HEK293 (cell line): ENCODE measurements at regions not wholly inside any gene's neighbourhood (a gene's known extent, or its start where the extent isn't known, plus 50 kb on each side); places are given as distances from the start of the nearest gene placed in this dataset.

Experiments
- CTCF ChIA-PET: fragments of 350-600 bp; formaldehyde crosslinking; extraction: SDS; loops from one replicate; lab custom pipeline; 2021; ENCODE audit warnings: antibody characterized with exemption; lab: Yijun Ruan, JAX
- POLR2A ChIA-PET: fragments of 300-600 bp; formaldehyde crosslinking; extraction: SDS; loops from one replicate; lab custom pipeline; 2020; ENCODE audit warnings: antibody characterized with exemption, inconsistent platforms; lab: Yijun Ruan, JAX
- H3K27ac ChIP-seq: fragments of 200-500 bp; sonication (Bioruptor generic); 2 replicates; pipeline ENCODE4 v1.5.1; 2014; ENCODE audit warnings: low read depth, low read length, control low read depth, inconsistent platforms; ENCODE audit errors: extremely low read depth
- H3K36me3 ChIP-seq, 2 experiments: fragments of 200-500 bp in 1 of 2; sonication (Bioruptor generic) in 1 of 2; 1 replicate in 1 of 2; 2 replicates in 1 of 2; pipeline ENCODE4 v1.5.1; 2014 to 2017; ENCODE audit warnings: inconsistent platforms in 2 of 2, low read length in 2 of 2; ENCODE audit not compliant: control insufficient read depth in 2 of 2, insufficient read depth in 1 of 2
- H3K4me1 ChIP-seq: fragments of 200-500 bp; sonication (Bioruptor generic); 2 replicates; pipeline ENCODE4 v1.5.1; 2014; ENCODE audit warnings: mild to moderate bottlenecking, low read length, inconsistent platforms; ENCODE audit not compliant: control insufficient read depth, insufficient read depth
- H3K4me3 ChIP-seq: 2 replicates; pipeline ENCODE4 v1.5.1; 2011; ENCODE audit warnings: low read depth, mild to moderate bottlenecking, control low read depth, low read length, moderate library complexity
- H3K9me3 ChIP-seq: fragments of 200-500 bp; sonication (Bioruptor generic); 2 replicates; pipeline ENCODE4 v1.5.1; 2014; ENCODE audit warnings: low read depth, low read length, inconsistent platforms; ENCODE audit not compliant: control insufficient read depth, insufficient read depth
- MEIS1 ChIP-seq: sonication (generic); formaldehyde crosslinking; IDR thresholded peaks from 2 replicates; pipeline ENCODE4 v1.8.1; 2022; ENCODE audit warnings: missing genetic modification reagents, mild to moderate bottlenecking, borderline replicate concordance
- RBAK ChIP-seq: fragments of 450-650 bp; formaldehyde crosslinking; IDR thresholded peaks from 2 replicates; pipeline ENCODE4 v1.5.1; 2016; ENCODE audit warnings: missing biosample characterization, missing genetic modification characterization
- SCRT1 ChIP-seq: fragments of 450-650 bp; formaldehyde crosslinking; IDR thresholded peaks from 2 replicates; pipeline ENCODE4 v1.5.1; 2016; ENCODE audit warnings: missing biosample characterization, missing genetic modification characterization, borderline replicate concordance
- SCRT2 ChIP-seq: fragments of 450-650 bp; formaldehyde crosslinking; IDR thresholded peaks from 2 replicates; pipeline ENCODE4 v1.5.1; 2016; ENCODE audit warnings: missing biosample characterization, missing genetic modification characterization
- TCF7L2 ChIP-seq: IDR thresholded peaks from 2 replicates; pipeline ENCODE4 v1.6.1; 2011; ENCODE audit warnings: low read depth, mild to moderate bottlenecking, inconsistent platforms, low read length, moderate library complexity, borderline replicate concordance
- ZBTB17 ChIP-seq: fragments of 450-650 bp; formaldehyde crosslinking; IDR thresholded peaks from 2 replicates; pipeline ENCODE4 v1.5.1; 2016; ENCODE audit warnings: missing biosample characterization, missing genetic modification characterization
- ZFHX2 ChIP-seq: fragments of 450-650 bp; formaldehyde crosslinking; conservative IDR thresholded peaks from 2 replicates; pipeline ENCODE4 v1.5.1; 2016; ENCODE audit warnings: missing biosample characterization, missing genetic modification characterization
- ZIC2 ChIP-seq: fragments of 450-650 bp; formaldehyde crosslinking; IDR thresholded peaks from 2 replicates; pipeline ENCODE4 v1.5.1; 2016; ENCODE audit warnings: missing biosample characterization, missing genetic modification characterization
- ZNF174 ChIP-seq: fragments of 450-650 bp; formaldehyde crosslinking; IDR thresholded peaks from 2 replicates; pipeline ENCODE4 v1.5.0; 2017; ENCODE audit warnings: missing biosample characterization, mild to moderate bottlenecking, missing genetic modification characterization
- ZNF19 ChIP-seq: fragments of 450-650 bp; formaldehyde crosslinking; IDR thresholded peaks from 2 replicates; pipeline ENCODE4; 2016; ENCODE audit warnings: missing biosample characterization, missing genetic modification characterization, low read depth
- ZNF214 ChIP-seq: fragments of 450-650 bp; formaldehyde crosslinking; IDR thresholded peaks from 2 replicates; pipeline ENCODE4 v1.5.1; 2017; ENCODE audit warnings: missing biosample characterization, mild to moderate bottlenecking, missing genetic modification characterization, borderline replicate concordance
- ZNF24 ChIP-seq: fragments of 450-650 bp; formaldehyde crosslinking; IDR thresholded peaks from 2 replicates; pipeline ENCODE4 v1.5.1; 2016; ENCODE audit warnings: missing biosample characterization, missing genetic modification characterization
- ZNF280C ChIP-seq: fragments of 450-650 bp; formaldehyde crosslinking; IDR thresholded peaks from 2 replicates; pipeline ENCODE4 v1.5.1; 2016; ENCODE audit warnings: missing biosample characterization, missing genetic modification characterization
- ZNF768 ChIP-seq: fragments of 450-650 bp; formaldehyde crosslinking; IDR thresholded peaks from 2 replicates; pipeline ENCODE4 v1.5.1; 2018; ENCODE audit warnings: missing biosample characterization, mild to moderate bottlenecking, missing genetic modification characterization
- ZNF791 ChIP-seq: fragments of 450-650 bp; formaldehyde crosslinking; IDR thresholded peaks from 2 replicates; pipeline ENCODE4 v1.5.1; 2016; ENCODE audit warnings: missing biosample characterization, missing genetic modification characterization
- TF ChIP-seq, protein P1 (sequence below): fragments of 450-650 bp; formaldehyde crosslinking; IDR thresholded peaks from 2 replicates; pipeline ENCODE4 v1.5.1; 2016; ENCODE audit warnings: missing biosample characterization, missing genetic modification characterization
- TF ChIP-seq, protein P2 (sequence below): fragments of 450-650 bp; formaldehyde crosslinking; IDR thresholded peaks from 2 replicates; pipeline ENCODE4 v1.5.1; 2016; ENCODE audit warnings: missing biosample characterization, missing genetic modification characterization, low read depth
- TF ChIP-seq, protein P3 (sequence below): fragments of 450-650 bp; formaldehyde crosslinking; IDR thresholded peaks from 2 replicates; pipeline ENCODE4 v1.5.1; 2016; ENCODE audit warnings: missing biosample characterization, missing genetic modification characterization

DNA sequence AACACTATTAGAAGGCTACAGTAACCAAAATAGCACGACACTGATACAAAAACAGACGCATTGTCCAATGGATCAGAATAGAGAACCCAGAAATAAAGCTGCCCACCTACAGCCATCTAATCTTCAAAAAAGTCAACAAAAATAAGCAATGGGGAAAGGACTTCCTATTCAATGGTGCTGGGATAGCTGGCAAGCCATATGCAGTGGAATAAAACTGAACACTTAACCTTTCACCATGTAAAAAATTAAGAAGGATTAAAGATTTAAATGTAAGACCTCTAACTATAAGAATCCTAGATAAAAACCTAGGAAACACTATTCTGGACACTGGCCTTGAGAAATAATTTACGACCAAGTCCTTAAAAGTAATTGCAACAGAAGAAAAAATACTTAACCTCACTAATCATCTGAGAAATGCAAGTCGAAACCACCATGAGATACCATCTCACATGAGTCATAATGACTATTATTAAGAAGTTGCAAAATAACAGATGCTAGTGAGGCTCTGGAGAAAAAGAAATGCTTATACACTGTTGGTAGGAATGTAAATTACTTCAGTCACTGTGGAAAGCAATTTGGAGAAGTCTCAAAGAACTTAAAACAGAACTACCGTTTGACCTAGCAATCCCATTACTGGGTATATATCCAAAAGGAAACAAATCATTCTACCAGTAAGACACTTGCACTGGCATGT is 203.3 kb upstream of the CDH9 start (continued):
- TF ChIP-seq ZBTB17 (no peak), MEIS1 (peak; percentile 78), ZNF214 (tag by site-specific recombination) (no peak), ZNF768 (no peak), ZNF19 (no peak), ZIC2 (tag by site-specific recombination) (no peak), ZNF174 (no peak), ZNF791 (no peak)
- TF ChIP-seq, protein P1, sequence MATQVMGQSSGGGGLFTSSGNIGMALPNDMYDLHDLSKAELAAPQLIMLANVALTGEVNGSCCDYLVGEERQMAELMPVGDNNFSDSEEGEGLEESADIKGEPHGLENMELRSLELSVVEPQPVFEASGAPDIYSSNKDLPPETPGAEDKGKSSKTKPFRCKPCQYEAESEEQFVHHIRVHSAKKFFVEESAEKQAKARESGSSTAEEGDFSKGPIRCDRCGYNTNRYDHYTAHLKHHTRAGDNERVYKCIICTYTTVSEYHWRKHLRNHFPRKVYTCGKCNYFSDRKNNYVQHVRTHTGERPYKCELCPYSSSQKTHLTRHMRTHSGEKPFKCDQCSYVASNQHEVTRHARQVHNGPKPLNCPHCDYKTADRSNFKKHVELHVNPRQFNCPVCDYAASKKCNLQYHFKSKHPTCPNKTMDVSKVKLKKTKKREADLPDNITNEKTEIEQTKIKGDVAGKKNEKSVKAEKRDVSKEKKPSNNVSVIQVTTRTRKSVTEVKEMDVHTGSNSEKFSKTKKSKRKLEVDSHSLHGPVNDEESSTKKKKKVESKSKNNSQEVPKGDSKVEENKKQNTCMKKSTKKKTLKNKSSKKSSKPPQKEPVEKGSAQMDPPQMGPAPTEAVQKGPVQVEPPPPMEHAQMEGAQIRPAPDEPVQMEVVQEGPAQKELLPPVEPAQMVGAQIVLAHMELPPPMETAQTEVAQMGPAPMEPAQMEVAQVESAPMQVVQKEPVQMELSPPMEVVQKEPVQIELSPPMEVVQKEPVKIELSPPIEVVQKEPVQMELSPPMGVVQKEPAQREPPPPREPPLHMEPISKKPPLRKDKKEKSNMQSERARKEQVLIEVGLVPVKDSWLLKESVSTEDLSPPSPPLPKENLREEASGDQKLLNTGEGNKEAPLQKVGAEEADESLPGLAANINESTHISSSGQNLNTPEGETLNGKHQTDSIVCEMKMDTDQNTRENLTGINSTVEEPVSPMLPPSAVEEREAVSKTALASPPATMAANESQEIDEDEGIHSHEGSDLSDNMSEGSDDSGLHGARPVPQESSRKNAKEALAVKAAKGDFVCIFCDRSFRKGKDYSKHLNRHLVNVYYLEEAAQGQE (tag by site-specific recombination) = no peak
- TF ChIP-seq, protein P2, sequence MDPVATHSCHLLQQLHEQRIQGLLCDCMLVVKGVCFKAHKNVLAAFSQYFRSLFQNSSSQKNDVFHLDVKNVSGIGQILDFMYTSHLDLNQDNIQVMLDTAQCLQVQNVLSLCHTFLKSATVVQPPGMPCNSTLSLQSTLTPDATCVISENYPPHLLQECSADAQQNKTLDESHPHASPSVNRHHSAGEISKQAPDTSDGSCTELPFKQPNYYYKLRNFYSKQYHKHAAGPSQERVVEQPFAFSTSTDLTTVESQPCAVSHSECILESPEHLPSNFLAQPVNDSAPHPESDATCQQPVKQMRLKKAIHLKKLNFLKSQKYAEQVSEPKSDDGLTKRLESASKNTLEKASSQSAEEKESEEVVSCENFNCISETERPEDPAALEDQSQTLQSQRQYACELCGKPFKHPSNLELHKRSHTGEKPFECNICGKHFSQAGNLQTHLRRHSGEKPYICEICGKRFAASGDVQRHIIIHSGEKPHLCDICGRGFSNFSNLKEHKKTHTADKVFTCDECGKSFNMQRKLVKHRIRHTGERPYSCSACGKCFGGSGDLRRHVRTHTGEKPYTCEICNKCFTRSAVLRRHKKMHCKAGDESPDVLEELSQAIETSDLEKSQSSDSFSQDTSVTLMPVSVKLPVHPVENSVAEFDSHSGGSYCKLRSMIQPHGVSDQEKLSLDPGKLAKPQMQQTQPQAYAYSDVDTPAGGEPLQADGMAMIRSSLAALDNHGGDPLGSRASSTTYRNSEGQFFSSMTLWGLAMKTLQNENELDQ (tag by site-specific recombination) = no peak

DNA sequence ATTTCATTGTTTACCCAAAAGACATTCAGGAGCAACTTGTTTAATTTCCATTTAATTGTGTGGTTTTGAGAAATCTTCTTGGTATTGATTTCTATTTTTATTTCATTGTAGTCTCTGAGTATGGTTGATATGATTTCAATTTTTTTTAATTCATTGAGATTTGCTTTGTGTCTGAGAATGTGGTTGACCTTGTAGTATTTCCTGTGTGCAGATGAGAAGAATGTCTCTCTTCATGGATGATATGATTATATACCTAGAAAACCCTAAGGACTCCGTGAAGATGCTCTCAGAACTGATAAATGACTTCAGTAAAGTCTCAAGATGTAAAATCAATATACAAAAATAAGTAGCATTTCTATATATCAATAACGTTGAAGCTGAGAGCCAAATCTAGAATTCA is 202.4 kb upstream of the CDH9 start:
- ChIA-PET POLR2A (no interaction called here), CTCF (interaction anchor here (0.7 kb wide), 1 partner anchor 1685 kb away, joined by 3 read pairs; no protein-coding TSS in a partner anchor)
- Histone ChIP-seq H3K4me1 (no peaks in the 10 kb centered on the region), H3K4me3 (no peak overlapping the region), H3K36me3 (no peaks in the 10 kb centered on the region), H3K9me3 (no peaks in the 10 kb centered on the region), H3K27ac (no peak overlapping the region)
- no peak for TF ChIP-seq RBAK
- no peak for TF ChIP-seq SCRT1 (tag by site-specific recombination)
- TF ChIP-seq ZNF24 (tag by site-specific recombination) = no peak
- TF ChIP-seq ZNF280C (tag by site-specific recombination) = no peak
- TF ChIP-seq, protein P3, sequence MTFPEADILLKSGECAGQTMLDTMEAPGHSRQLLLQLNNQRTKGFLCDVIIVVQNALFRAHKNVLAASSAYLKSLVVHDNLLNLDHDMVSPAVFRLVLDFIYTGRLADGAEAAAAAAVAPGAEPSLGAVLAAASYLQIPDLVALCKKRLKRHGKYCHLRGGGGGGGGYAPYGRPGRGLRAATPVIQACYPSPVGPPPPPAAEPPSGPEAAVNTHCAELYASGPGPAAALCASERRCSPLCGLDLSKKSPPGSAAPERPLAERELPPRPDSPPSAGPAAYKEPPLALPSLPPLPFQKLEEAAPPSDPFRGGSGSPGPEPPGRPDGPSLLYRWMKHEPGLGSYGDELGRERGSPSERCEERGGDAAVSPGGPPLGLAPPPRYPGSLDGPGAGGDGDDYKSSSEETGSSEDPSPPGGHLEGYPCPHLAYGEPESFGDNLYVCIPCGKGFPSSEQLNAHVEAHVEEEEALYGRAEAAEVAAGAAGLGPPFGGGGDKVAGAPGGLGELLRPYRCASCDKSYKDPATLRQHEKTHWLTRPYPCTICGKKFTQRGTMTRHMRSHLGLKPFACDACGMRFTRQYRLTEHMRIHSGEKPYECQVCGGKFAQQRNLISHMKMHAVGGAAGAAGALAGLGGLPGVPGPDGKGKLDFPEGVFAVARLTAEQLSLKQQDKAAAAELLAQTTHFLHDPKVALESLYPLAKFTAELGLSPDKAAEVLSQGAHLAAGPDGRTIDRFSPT (tag by site-specific recombination) = no peak
- no peak for TF ChIP-seq ZNF214 (tag by site-specific recombination)
- no peak for TF ChIP-seq ZFHX2 (tag by site-specific recombination)
- TF ChIP-seq SCRT2 = no peak
- TF ChIP-seq TCF7L2 = no peak
